GM23248 (cell line): ENCODE measurements at regions not wholly inside any gene's neighbourhood (a gene's known extent, or its start where the extent isn't known, plus 50 kb on each side); places are given as distances from the start of the nearest gene placed in this dataset.

Experiments used
- EZH2 ChIP-seq: fragments of 200-600 bp; sonication (generic); IDR thresholded peaks from 2 replicates; pipeline ENCODE4 v1.6.1; 2018; ENCODE audit warnings: antibody characterized with exemption, mild to moderate bottlenecking; ENCODE audit not compliant: insufficient read depth, poor library complexity, severe bottlenecking
- EZH2phosphoT487 ChIP-seq: fragments of 200-600 bp; sonication (generic); IDR thresholded peaks from 2 replicates; pipeline ENCODE4 v1.6.1; 2018; ENCODE audit warnings: antibody characterized with exemption, moderate library complexity, mild to moderate bottlenecking, low read depth; ENCODE audit not compliant: insufficient read depth

- TF ChIP-seq EZH2 (no peak), EZH2phosphoT487 (no peak)
These were observed 111.0 kb downstream of the NPIPB5 start for GRCh38 chr16:22621586-22622155.
